HCT116 (cell line): ENCODE measurements at regions not wholly inside any gene's neighbourhood (a gene's known extent, or its start where the extent isn't known, plus 50 kb on each side); places are given as distances from the start of the nearest gene placed in this dataset.

Experiments
- ATAC-seq: fragments of 200-7000 bp; cut with Tn5 transposase; 2 replicates; pipeline ENCODE4 v1.9.1; 2020; ENCODE audit warnings: mild to moderate bottlenecking, moderate library complexity
- BruUV-seq: library from RNA; stranded (reverse); fragments of 400-500 nt; replicated peaks from 2 replicates; lab custom pipeline; 2021; lab: Mats Ljungman, UMichigan
- CTCF ChIA-PET: fragments of 300-600 bp; sonication (Branson Sonifier 250); formaldehyde crosslinking; loops from one replicate; lab custom pipeline; 2021; ENCODE audit warnings: antibody characterized with exemption; lab: Charles Lee
- POLR2A ChIA-PET: fragments of 300-600, 350-600 bp; sonication (Branson Sonifier 250); formaldehyde crosslinking; loops from one replicate; lab custom pipeline; 2021; ENCODE audit warnings: antibody characterized with exemption; lab: Charles Lee
- RAD21 ChIA-PET, 2 experiments: fragments of 300-600 bp; sonication (Branson Sonifier 250); formaldehyde crosslinking; loops; one replicate each; lab custom pipeline; 2023; ENCODE audit warnings: low total read pairs in 2 of 2; ENCODE audit not compliant: uncharacterized antibody in 2 of 2, unreplicated experiment in 2 of 2, low non-redundant PET in 1 of 2; lab: Charles Lee
- DNase-seq: peaks from one replicate; pipeline ENCODE4 v3.0.0-alpha.2; 2010; ENCODE audit warnings: low read depth, low spot score
- H2AFZ ChIP-seq: fragments of 200-600 bp; shearing (Covaris generic), sonication (generic); 2 replicates; pipeline ENCODE4 v1.6.1; 2017; ENCODE audit warnings: low read depth, mixed run types, mixed read lengths, antibody characterized with exemption, low read length; ENCODE audit not compliant: poor library complexity, severe bottlenecking
- H3K27ac ChIP-seq: 2 replicates; pipeline ENCODE4 v1.5.1; 2012; ENCODE audit warnings: low read depth, low read length
- H3K27me3 ChIP-seq: fragments of 200-600 bp; sonication (generic); 2 replicates; pipeline ENCODE4 v1.6.1; 2016; ENCODE audit warnings: mixed run types, low read length, mixed read lengths; ENCODE audit not compliant: insufficient read depth
- H3K36me3 ChIP-seq, 2 experiments: fragments of 200-500 bp in 1 of 2; fragments of 200-600 bp in 1 of 2; sonication (Bioruptor generic) in 1 of 2; sonication (generic) in 1 of 2; 2 replicates each; pipeline versions ENCODE4 v1.5.1 to v1.6.1; 2014 to 2016; ENCODE audit warnings: low read length in 2 of 2, inconsistent platforms in 1 of 2, mixed read lengths in 1 of 2, mixed run types in 1 of 2; ENCODE audit not compliant: insufficient read depth in 2 of 2, control insufficient read depth in 1 of 2
- H3K4me1 ChIP-seq, 2 experiments: fragments of 200-600 bp in 1 of 2; sonication (generic) in 1 of 2; 2 replicates each; pipeline versions ENCODE4 v1.5.1 to v1.6.1; 2012 to 2017; ENCODE audit warnings: low read length in 2 of 2, inconsistent platforms in 1 of 2, mild to moderate bottlenecking in 1 of 2, mixed read lengths in 1 of 2, mixed run types in 1 of 2, moderate library complexity in 1 of 2; ENCODE audit not compliant: insufficient read depth in 2 of 2, control insufficient read depth in 1 of 2
- H3K4me2 ChIP-seq: fragments of 200-600 bp; sonication (generic); 2 replicates; pipeline ENCODE4 v1.6.1; 2017; ENCODE audit warnings: mixed run types, low read length, mixed read lengths
- H3K4me3 ChIP-seq, 2 experiments: fragments of 200-600 bp in 1 of 2; sonication (generic) in 1 of 2; replicated peaks in 1 of 2; 2 replicates each; pipeline ENCODE4 v1.5.1; 2011 to 2016; ENCODE audit warnings: low read length in 2 of 2, control low read depth in 1 of 2, low read depth in 1 of 2, mild to moderate bottlenecking in 1 of 2, mixed read lengths in 1 of 2, mixed run types in 1 of 2
- H3K79me2 ChIP-seq: fragments of 200-600 bp; sonication (generic); 2 replicates; pipeline ENCODE4 v1.6.1; 2017; ENCODE audit warnings: mild to moderate bottlenecking, mixed run types, low read length, moderate library complexity, mixed read lengths; ENCODE audit not compliant: insufficient read depth
- H3K9ac ChIP-seq: fragments of 200-600 bp; sonication (generic); 2 replicates; pipeline ENCODE4 v1.6.1; 2016; ENCODE audit warnings: low read length, mixed read lengths
- H3K9me2 ChIP-seq: fragments of 200-600 bp; sonication (generic), shearing (Covaris generic); 2 replicates; pipeline ENCODE4 v1.6.1; 2017; ENCODE audit warnings: mixed run types, mild to moderate bottlenecking, moderate library complexity; ENCODE audit not compliant: insufficient read depth
- H3K9me3 ChIP-seq, 2 experiments: fragments of 200-500 bp in 1 of 2; fragments of 200-600 bp in 1 of 2; sonication (Bioruptor generic) in 1 of 2; sonication (generic) in 1 of 2; 2 replicates each; pipeline ENCODE4 v1.6.1; 2014 to 2017; ENCODE audit warnings: low read length in 2 of 2, mixed read lengths in 2 of 2, inconsistent platforms in 1 of 2, low read depth in 1 of 2, mild to moderate bottlenecking in 1 of 2, mixed run types in 1 of 2, moderate library complexity in 1 of 2; ENCODE audit not compliant: control insufficient read depth in 1 of 2, insufficient read depth in 1 of 2
- H4K20me1 ChIP-seq: fragments of 200-600 bp; sonication (generic), shearing (Covaris generic); 2 replicates; pipeline ENCODE4 v1.6.1; 2017; ENCODE audit warnings: mixed run types, mild to moderate bottlenecking, moderate library complexity; ENCODE audit not compliant: insufficient read depth
- ATF3 ChIP-seq: IDR thresholded peaks from 2 replicates; pipeline ENCODE4 v1.6.1; 2012
- CBX3 ChIP-seq: IDR thresholded peaks from 2 replicates; pipeline ENCODE4 v1.6.1; 2012; ENCODE audit warnings: low read depth
- EGR1 ChIP-seq: IDR thresholded peaks from 2 replicates; pipeline ENCODE4 v1.6.1; 2012; ENCODE audit warnings: low read depth
- EZH2 ChIP-seq: fragments of 200-600 bp; sonication (generic); IDR thresholded peaks from 2 replicates; pipeline ENCODE4 v1.6.1; 2017; ENCODE audit warnings: antibody characterized with exemption, mixed run types
- EZH2phosphoT487 ChIP-seq: fragments of 200-600 bp; IDR thresholded peaks from 2 replicates; pipeline ENCODE4 v1.6.1; 2018; ENCODE audit warnings: antibody characterized with exemption, borderline replicate concordance
- MAX ChIP-seq: IDR thresholded peaks from 2 replicates; pipeline ENCODE4 v1.6.1; 2012
- POLR2A ChIP-seq: IDR thresholded peaks from 2 replicates; pipeline ENCODE4 v1.7.0; 2011; ENCODE audit warnings: borderline replicate concordance; ENCODE audit not compliant: insufficient read depth, insufficient read length; ENCODE audit errors: extremely low read depth
- REST ChIP-seq: IDR thresholded peaks from 2 replicates; pipeline ENCODE4 v1.6.1; 2012; ENCODE audit warnings: low read depth
- YY1 ChIP-seq: IDR thresholded peaks from 2 replicates; pipeline ENCODE4 v1.6.1; 2011; ENCODE audit warnings: low read length, low read depth, moderate library complexity, mild to moderate bottlenecking; ENCODE audit not compliant: insufficient replicate concordance; ENCODE audit errors: extremely low read depth
- ZBTB33 ChIP-seq: IDR thresholded peaks from 2 replicates; pipeline ENCODE4 v1.6.1; 2011; ENCODE audit warnings: mild to moderate bottlenecking, low read length, moderate library complexity; ENCODE audit not compliant: insufficient replicate concordance; ENCODE audit errors: extremely low read depth
- intact Hi-C: fragments of 100-400 bp; cut with micrococcal nuclease; formaldehyde crosslinking; loops from 2 replicates; pipeline ENCODE4 v1.10.0; 2022

- no peak overlapping the region for H3K9ac ChIP-seq
- POLR2A ChIA-PET: no interaction called here
- no peak overlapping the region for H3K27ac ChIP-seq
- no peaks in the 10 kb centered on the region for H3K4me1 ChIP-seq
- RAD21 ChIA-PET: no interaction called here
- H4K20me1 ChIP-seq: no peaks in the 10 kb centered on the region
- no peak for DNase-seq
- no peak overlapping the region for H2AFZ ChIP-seq
- no peaks in the 10 kb centered on the region for H3K9me2 ChIP-seq
- H3K79me2 ChIP-seq: no peaks in the 10 kb centered on the region
- CTCF ChIA-PET: no interaction called here
- H3K36me3 ChIP-seq: no peaks in the 10 kb centered on the region
- intact Hi-C loops: no loop called here
- no TSS peak for BruUV-seq
- H3K4me2 ChIP-seq: no peak overlapping the region
- no peak for TF ChIP-seq REST
- no peak for TF ChIP-seq CBX3
- TF ChIP-seq EZH2: no peak
- TF ChIP-seq ATF3: no peak
- ATAC-seq: no peak
- no peak overlapping the region for H3K4me3 ChIP-seq
- H3K9me3 ChIP-seq: no peaks in the 10 kb centered on the region; a peak in 1 of 4 replicates
- H3K27me3 ChIP-seq: 0 out of 2 replicates have a peak, but pooled peaks cover 7% of the 10 kb centered on the region
These were observed 68.7 kb upstream of the IRX3 start for GRCh38 chr16:54355251-54355650.

- BruUV-seq: no TSS peak
- Histone ChIP-seq H3K9me2 (no peaks in the 10 kb centered on the region), H3K36me3 (no peaks in the 10 kb centered on the region), H4K20me1 (no peaks in the 10 kb centered on the region), H3K9me3 (no peaks in the 10 kb centered on the region; a peak in 1 of 4 replicates), H3K9ac (no peak overlapping the region), H3K4me1 (peaks cover 0 to under 1% of the 10 kb centered on the region in 2 experiments; a peak in 1 of 4 replicates), H3K27me3 (0 out of 2 replicates have a peak, but pooled peaks cover 7% of the 10 kb centered on the region), H3K27ac (no peak overlapping the region), H3K79me2 (no peaks in the 10 kb centered on the region), H3K4me2 (no peak overlapping the region), H2AFZ (no peak overlapping the region), H3K4me3 (no peak overlapping the region)
- ATAC-seq (no peak), DNase-seq (no peak)
- intact Hi-C loops: no loop called here
- ChIA-PET POLR2A (no interaction called here), RAD21 (no interaction called here), CTCF (no interaction called here)
- TF ChIP-seq REST (no peak), EGR1 (no peak), POLR2A (no peak), YY1 (no peak), ZBTB33 (no peak), EZH2phosphoT487 (no peak), MAX (no peak)
These were observed 66.5 kb upstream of the IRX3 start for GRCh38 chr16:54353097-54353496.
